GM12878 (cell line): ENCODE measurements at regions not wholly inside any gene's neighbourhood (a gene's known extent, or its start where the extent isn't known, plus 50 kb on each side); places are given as distances from the start of the nearest gene placed in this dataset.

Source experiments
- TF ChIP-seq, protein P1 (sequence below): fragments of 450-650 bp; formaldehyde crosslinking; IDR thresholded peaks from 2 replicates; pipeline ENCODE4 v1.4.0; 2020; ENCODE audit warnings: mild to moderate bottlenecking, moderate library complexity
- TF ChIP-seq, protein P2 (sequence below), 3 experiments: IDR thresholded peaks in 2 of 3; conservative IDR thresholded peaks in 1 of 3; 2 replicates each; pipeline ENCODE4 v1.5.1; 2011; ENCODE audit warnings: low read depth in 3 of 3, low read length in 3 of 3, mild to moderate bottlenecking in 3 of 3, control low read depth in 2 of 3, moderate library complexity in 2 of 3, inconsistent platforms in 1 of 3, mixed read lengths in 1 of 3; ENCODE audit not compliant: control insufficient read depth in 2 of 3, insufficient read depth in 1 of 3; ENCODE audit errors: extremely low read depth in 1 of 3
- TF ChIP-seq, protein P3 (sequence below): IDR thresholded peaks from 2 replicates; pipeline ENCODE4 v1.6.1; 2012; ENCODE audit warnings: low read depth, low read length, improper control_type of control experiment
- TF ChIP-seq, protein P4 (sequence below): IDR thresholded peaks from 2 replicates; pipeline ENCODE4 v1.6.1; 2011; ENCODE audit warnings: low read depth, low read length, improper control_type of control experiment, borderline replicate concordance

DNA sequence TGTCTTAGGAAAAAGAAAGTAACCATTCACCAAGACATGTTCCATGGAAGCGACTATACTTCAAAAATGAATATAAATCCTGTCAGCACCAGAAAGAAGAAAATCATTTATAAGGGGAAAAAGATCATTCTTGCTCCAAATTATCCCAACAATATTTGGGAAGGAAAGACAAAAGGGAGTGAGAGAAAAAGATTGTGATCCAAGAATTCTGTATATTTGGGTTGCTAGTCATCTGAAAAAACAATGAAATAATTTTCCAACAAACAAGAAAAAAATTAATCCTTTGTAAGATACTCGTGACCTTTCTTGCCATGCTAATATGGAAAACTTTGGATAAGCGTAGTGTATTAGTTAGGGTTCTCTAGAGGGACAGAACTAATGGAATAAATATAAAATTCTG, 163.2 kb upstream of the ZNF32 start:
- TF ChIP-seq, protein P1, sequence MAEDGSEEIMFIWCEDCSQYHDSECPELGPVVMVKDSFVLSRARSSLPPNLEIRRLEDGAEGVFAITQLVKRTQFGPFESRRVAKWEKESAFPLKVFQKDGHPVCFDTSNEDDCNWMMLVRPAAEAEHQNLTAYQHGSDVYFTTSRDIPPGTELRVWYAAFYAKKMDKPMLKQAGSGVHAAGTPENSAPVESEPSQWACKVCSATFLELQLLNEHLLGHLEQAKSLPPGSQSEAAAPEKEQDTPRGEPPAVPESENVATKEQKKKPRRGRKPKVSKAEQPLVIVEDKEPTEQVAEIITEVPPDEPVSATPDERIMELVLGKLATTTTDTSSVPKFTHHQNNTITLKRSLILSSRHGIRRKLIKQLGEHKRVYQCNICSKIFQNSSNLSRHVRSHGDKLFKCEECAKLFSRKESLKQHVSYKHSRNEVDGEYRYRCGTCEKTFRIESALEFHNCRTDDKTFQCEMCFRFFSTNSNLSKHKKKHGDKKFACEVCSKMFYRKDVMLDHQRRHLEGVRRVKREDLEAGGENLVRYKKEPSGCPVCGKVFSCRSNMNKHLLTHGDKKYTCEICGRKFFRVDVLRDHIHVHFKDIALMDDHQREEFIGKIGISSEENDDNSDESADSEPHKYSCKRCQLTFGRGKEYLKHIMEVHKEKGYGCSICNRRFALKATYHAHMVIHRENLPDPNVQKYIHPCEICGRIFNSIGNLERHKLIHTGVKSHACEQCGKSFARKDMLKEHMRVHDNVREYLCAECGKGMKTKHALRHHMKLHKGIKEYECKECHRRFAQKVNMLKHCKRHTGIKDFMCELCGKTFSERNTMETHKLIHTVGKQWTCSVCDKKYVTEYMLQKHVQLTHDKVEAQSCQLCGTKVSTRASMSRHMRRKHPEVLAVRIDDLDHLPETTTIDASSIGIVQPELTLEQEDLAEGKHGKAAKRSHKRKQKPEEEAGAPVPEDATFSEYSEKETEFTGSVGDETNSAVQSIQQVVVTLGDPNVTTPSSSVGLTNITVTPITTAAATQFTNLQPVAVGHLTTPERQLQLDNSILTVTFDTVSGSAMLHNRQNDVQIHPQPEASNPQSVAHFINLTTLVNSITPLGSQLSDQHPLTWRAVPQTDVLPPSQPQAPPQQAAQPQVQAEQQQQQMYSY (CRISPR knock-in tag), result no peak
- TF ChIP-seq, protein P2, sequence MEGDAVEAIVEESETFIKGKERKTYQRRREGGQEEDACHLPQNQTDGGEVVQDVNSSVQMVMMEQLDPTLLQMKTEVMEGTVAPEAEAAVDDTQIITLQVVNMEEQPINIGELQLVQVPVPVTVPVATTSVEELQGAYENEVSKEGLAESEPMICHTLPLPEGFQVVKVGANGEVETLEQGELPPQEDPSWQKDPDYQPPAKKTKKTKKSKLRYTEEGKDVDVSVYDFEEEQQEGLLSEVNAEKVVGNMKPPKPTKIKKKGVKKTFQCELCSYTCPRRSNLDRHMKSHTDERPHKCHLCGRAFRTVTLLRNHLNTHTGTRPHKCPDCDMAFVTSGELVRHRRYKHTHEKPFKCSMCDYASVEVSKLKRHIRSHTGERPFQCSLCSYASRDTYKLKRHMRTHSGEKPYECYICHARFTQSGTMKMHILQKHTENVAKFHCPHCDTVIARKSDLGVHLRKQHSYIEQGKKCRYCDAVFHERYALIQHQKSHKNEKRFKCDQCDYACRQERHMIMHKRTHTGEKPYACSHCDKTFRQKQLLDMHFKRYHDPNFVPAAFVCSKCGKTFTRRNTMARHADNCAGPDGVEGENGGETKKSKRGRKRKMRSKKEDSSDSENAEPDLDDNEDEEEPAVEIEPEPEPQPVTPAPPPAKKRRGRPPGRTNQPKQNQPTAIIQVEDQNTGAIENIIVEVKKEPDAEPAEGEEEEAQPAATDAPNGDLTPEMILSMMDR (IDR thresholded peaks at IDR 0.05 in 2 of 3, conservative IDR thresholded peaks at IDR 0.05 in 1 of 3; ENCODE audit: control insufficient read depth in 2 of 3, extremely low read depth in 1 of 3, insufficient read depth in 1 of 3, low read depth in 3 of 3, low read length in 3 of 3), result no peak
- TF ChIP-seq, protein P3, sequence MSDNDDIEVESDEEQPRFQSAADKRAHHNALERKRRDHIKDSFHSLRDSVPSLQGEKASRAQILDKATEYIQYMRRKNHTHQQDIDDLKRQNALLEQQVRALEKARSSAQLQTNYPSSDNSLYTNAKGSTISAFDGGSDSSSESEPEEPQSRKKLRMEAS, result no peak
- TF ChIP-seq, protein P4, sequence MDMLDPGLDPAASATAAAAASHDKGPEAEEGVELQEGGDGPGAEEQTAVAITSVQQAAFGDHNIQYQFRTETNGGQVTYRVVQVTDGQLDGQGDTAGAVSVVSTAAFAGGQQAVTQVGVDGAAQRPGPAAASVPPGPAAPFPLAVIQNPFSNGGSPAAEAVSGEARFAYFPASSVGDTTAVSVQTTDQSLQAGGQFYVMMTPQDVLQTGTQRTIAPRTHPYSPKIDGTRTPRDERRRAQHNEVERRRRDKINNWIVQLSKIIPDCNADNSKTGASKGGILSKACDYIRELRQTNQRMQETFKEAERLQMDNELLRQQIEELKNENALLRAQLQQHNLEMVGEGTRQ, result no peak
